CD8-positive, alpha-beta memory T cell (primary cell): ENCODE measurements at regions not wholly inside any gene's neighbourhood (a gene's known extent, or its start where the extent isn't known, plus 50 kb on each side); places are given as distances from the start of the nearest gene placed in this dataset.
A peak's percentile ranks its signal among the peaks of the same experiment; 100 is the strongest.
"Not testable (repeated sequence)": the region's sequence is repeated elsewhere in the genome, so short reads cannot be mapped to it uniquely, and the experiment has no call there.

Experiments used
- CTCF ChIA-PET: fragments of 350-600 bp; sonication (Branson Sonifier 250); formaldehyde crosslinking; loops from one replicate; lab custom pipeline; 2021; ENCODE audit warnings: antibody characterized with exemption; lab: Charles Lee
- POLR2A ChIA-PET: fragments of 350-600 bp; sonication (Branson Sonifier 250); formaldehyde crosslinking; loops from one replicate; lab custom pipeline; 2021; ENCODE audit warnings: antibody characterized with exemption; lab: Charles Lee
- DNase-seq, 5 donors: peaks; one replicate each; pipeline versions ENCODE4 v3.0.0 to v3.0.0-alpha.2; 2020 to 2022; ENCODE audit warnings: mixed read lengths in 1 of 5
- H3K27ac ChIP-seq: one replicate; pipeline ENCODE4 v1.7.0; 2013; ENCODE audit warnings: low read depth, mild to moderate bottlenecking, low read length, moderate library complexity
- H3K27me3 ChIP-seq: 2 replicates; pipeline ENCODE4 v1.7.0; 2013; ENCODE audit warnings: low read length, mild to moderate bottlenecking; ENCODE audit not compliant: insufficient read depth, poor library complexity, severe bottlenecking
- H3K36me3 ChIP-seq: 2 replicates; pipeline ENCODE4 v1.7.0; 2013; ENCODE audit warnings: mild to moderate bottlenecking, low read length, moderate library complexity; ENCODE audit not compliant: insufficient read depth
- H3K4me1 ChIP-seq: 2 replicates; pipeline ENCODE4 v1.7.0; 2013; ENCODE audit warnings: mild to moderate bottlenecking, low read length, moderate library complexity; ENCODE audit not compliant: insufficient read depth
- H3K4me3 ChIP-seq: 2 replicates; pipeline ENCODE4 v1.7.0; 2013; ENCODE audit warnings: mild to moderate bottlenecking, low read length
- H3K9me3 ChIP-seq: 2 replicates; pipeline ENCODE4 v1.7.0; 2013; ENCODE audit warnings: mild to moderate bottlenecking, low read length
- H3K27ac Mint-ChIP-seq, 8 donors: one replicate each; pipeline ENCODE4 v1.8.0; 2020 to 2021; ENCODE audit warnings: mixed read lengths in 8 of 8, mild to moderate bottlenecking in 6 of 8, inconsistent platforms in 3 of 8, moderate library complexity in 3 of 8
- H3K27me3 Mint-ChIP-seq, 2 donors: one replicate each; pipeline ENCODE4 v1.8.0; 2020 to 2021; ENCODE audit warnings: mixed read lengths in 2 of 2, mild to moderate bottlenecking in 1 of 2, moderate library complexity in 1 of 2
- H3K36me3 Mint-ChIP-seq, 3 donors: one replicate each; pipeline ENCODE4 v1.8.0; 2020 to 2021; ENCODE audit warnings: mixed read lengths in 3 of 3, inconsistent platforms in 1 of 3, mild to moderate bottlenecking in 1 of 3
- H3K4me1 Mint-ChIP-seq, 3 donors: one replicate each; pipeline ENCODE4 v1.8.0; 2020 to 2021; ENCODE audit warnings: mixed read lengths in 3 of 3, inconsistent platforms in 1 of 3, mild to moderate bottlenecking in 1 of 3
- H3K4me3 Mint-ChIP-seq, 7 donors: one replicate each; pipeline ENCODE4 v1.8.0; 2020 to 2021; ENCODE audit warnings: mixed read lengths in 7 of 7, mild to moderate bottlenecking in 6 of 7, moderate library complexity in 4 of 7, inconsistent platforms in 2 of 7
- H3K9me3 Mint-ChIP-seq, 5 donors: one replicate each; pipeline ENCODE4 v1.8.0; 2020 to 2022; ENCODE audit warnings: mixed read lengths in 5 of 5, mild to moderate bottlenecking in 3 of 5, moderate library complexity in 2 of 5, inconsistent platforms in 1 of 5

- POLR2A ChIA-PET = no interaction called here
- CTCF ChIA-PET = no interaction called here
- H3K27ac ChIP-seq = no peak overlapping the region
- H3K9me3 ChIP-seq = no peaks in the 10 kb centered on the region
- Mint-ChIP-seq H3K27me3 (no peaks in the 10 kb centered on the region), H3K27ac (no peak overlapping the region), H3K9me3 (peaks cover 0 to 9% (median 2%) of the 10 kb centered on the region in 5 donors), H3K4me3 (no peak overlapping the region), H3K36me3 (no peaks in the 10 kb centered on the region), H3K4me1 (no peaks in the 10 kb centered on the region)
- DNase-seq = no peak
- H3K27me3 ChIP-seq = no peaks in the 10 kb centered on the region
- H3K4me1 ChIP-seq = no peaks in the 10 kb centered on the region
- H3K4me3 ChIP-seq = no peak overlapping the region
- H3K36me3 ChIP-seq = no peaks in the 10 kb centered on the region
Observed at GRCh38 chr12:85462888-85463287, 182.9 kb downstream of the ALX1 start.

DNA sequence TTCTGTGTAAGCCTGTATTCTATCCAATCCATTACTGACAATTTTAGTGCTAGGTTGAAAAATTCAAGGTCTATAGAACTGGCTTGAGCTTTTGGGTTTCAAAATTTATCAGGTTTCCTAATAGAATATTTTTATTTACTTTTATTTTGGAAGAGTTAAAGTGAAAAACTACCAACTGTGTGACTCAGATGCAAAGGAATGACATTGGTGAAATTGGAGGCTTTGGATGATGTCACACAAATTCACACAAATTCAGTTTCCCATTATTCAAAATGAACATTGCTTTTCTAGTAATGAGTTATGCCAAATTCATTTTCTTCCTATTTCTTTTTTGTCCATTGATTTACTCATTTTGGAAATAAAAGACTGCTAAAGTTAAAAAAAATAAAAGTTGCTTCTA lies 186.9 kb downstream of the ALX1 start:
- no peak for DNase-seq
- H3K36me3 Mint-ChIP-seq = no peaks in the 10 kb centered on the region
- no peak overlapping the region for H3K27ac Mint-ChIP-seq
- Histone ChIP-seq H3K4me3 (no peak overlapping the region), H3K4me1 (no peaks in the 10 kb centered on the region), H3K36me3 (no peaks in the 10 kb centered on the region), H3K27me3 (no peaks in the 10 kb centered on the region), H3K9me3 (no peaks in the 10 kb centered on the region), H3K27ac (no peak overlapping the region)
- no peaks in the 10 kb centered on the region for H3K4me1 Mint-ChIP-seq
- H3K9me3 Mint-ChIP-seq = peaks cover 0 to 8% (median 5%) of the 10 kb centered on the region in 5 donors
- no peaks in the 10 kb centered on the region for H3K27me3 Mint-ChIP-seq
- ChIA-PET POLR2A (no interaction called here), CTCF (no interaction called here)
- no peak overlapping the region for H3K4me3 Mint-ChIP-seq

- peak overlapping the region in 2 of 8 donors; percentile 49 to 50 for H3K27ac Mint-ChIP-seq
- H3K36me3 Mint-ChIP-seq = no peaks in the 10 kb centered on the region
- no peak overlapping the region for H3K27ac ChIP-seq
Observed at GRCh38 chr12:85468356-85469157, 188.5 kb downstream of the ALX1 start.

GRCh38 chr12:85469158-85470086 lies 189.4 kb downstream of the ALX1 start:
- H3K27ac Mint-ChIP-seq, H3K27me3 Mint-ChIP-seq, CTCF ChIA-PET, H3K9me3 ChIP-seq, H3K4me3 ChIP-seq, POLR2A ChIA-PET, H3K36me3 ChIP-seq, H3K27ac ChIP-seq, H3K4me1 Mint-ChIP-seq, DNase-seq, H3K27me3 ChIP-seq, H3K4me1 ChIP-seq, H3K36me3 Mint-ChIP-seq: not testable (repeated sequence)
- Mint-ChIP-seq H3K9me3 (peaks cover 0 to 21% (median 3%) of the 10 kb centered on the region in 5 donors), H3K4me3 (peak overlapping the region in 5 of 7 donors; percentile 31 to 59 (median 44))

More at GRCh38 chr12:85468356-85469157, 188.5 kb downstream of the ALX1 start:
- H3K4me3 Mint-ChIP-seq = peak overlapping the region in 6 of 7 donors; percentile 14 to 59 (median 42)
- POLR2A ChIA-PET = no interaction called here
- no peaks in the 10 kb centered on the region for H3K4me1 Mint-ChIP-seq
- peaks cover 0 to 21% (median 5%) of the 10 kb centered on the region in 5 donors for H3K9me3 Mint-ChIP-seq
- CTCF ChIA-PET = no interaction called here
- Histone ChIP-seq H3K27me3 (no peaks in the 10 kb centered on the region), H3K36me3 (no peaks in the 10 kb centered on the region), H3K9me3 (no peaks in the 10 kb centered on the region), H3K4me1 (no peaks in the 10 kb centered on the region), H3K4me3 (no peak overlapping the region)
- H3K27me3 Mint-ChIP-seq = no peaks in the 10 kb centered on the region
- peak in 1 of 5 donors; percentile 5 for DNase-seq

DNA sequence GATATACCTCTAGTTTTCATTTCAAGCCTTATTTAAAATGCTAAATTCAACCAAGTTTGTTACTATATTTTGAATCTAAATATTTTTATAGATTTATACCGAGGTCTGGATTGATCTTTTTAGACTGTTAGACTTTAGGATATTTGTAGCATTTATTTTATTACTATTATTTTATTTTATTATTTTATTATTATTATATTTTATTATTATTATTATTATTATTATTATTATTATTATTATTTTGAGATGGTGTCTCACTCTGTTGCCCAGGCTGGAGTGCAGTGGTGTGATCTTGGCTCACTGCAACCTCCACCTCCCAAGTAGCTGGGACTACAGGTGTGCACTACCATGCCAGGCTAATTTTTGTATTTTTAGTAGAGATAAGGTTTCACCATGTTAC lies 195.3 kb downstream of the ALX1 start:
- H3K4me3 ChIP-seq, H3K9me3 ChIP-seq, H3K4me1 ChIP-seq, H3K27me3 Mint-ChIP-seq, H3K27ac Mint-ChIP-seq, DNase-seq, H3K27ac ChIP-seq, POLR2A ChIA-PET, H3K36me3 Mint-ChIP-seq, H3K4me3 Mint-ChIP-seq, H3K27me3 ChIP-seq, CTCF ChIA-PET, H3K4me1 Mint-ChIP-seq, H3K36me3 ChIP-seq: not testable (repeated sequence)
- H3K9me3 Mint-ChIP-seq = peaks cover 0 to 27% (median 11%) of the 10 kb centered on the region in 5 donors

DNA sequence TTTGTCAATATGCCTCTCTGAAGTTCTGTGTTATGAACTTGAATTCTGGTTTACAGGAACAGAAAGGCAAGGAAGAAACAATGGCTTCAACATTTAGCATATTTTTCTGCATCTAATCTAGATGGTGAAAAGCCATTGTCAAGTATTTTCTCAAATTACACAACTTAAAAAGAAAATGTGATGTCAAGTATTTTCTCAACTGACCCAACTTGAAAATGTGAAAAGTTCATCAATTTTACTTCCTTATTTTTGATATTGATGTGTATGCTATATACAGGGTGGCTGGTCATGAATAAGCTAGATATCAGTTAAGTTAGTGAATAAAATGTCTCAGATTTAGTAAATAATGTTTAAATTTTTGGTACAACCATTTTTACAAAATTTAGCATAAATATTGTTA lies 196.7 kb downstream of the ALX1 start:
- ChIA-PET CTCF (no interaction called here), POLR2A (no interaction called here)
- Histone ChIP-seq H3K4me3 (no peak overlapping the region), H3K4me1 (no peaks in the 10 kb centered on the region), H3K27ac (no peak overlapping the region), H3K9me3 (no peaks in the 10 kb centered on the region), H3K27me3 (no peaks in the 10 kb centered on the region), H3K36me3 (no peaks in the 10 kb centered on the region)
- Mint-ChIP-seq H3K4me1 (no peaks in the 10 kb centered on the region), H3K36me3 (no peaks in the 10 kb centered on the region), H3K27me3 (peaks cover 0 to 1% of the 10 kb centered on the region in 2 donors), H3K9me3 (peaks cover 2 to 28% (median 10%) of the 10 kb centered on the region in 5 donors), H3K4me3 (no peak overlapping the region), H3K27ac (no peak overlapping the region)
- no peak for DNase-seq

DNA sequence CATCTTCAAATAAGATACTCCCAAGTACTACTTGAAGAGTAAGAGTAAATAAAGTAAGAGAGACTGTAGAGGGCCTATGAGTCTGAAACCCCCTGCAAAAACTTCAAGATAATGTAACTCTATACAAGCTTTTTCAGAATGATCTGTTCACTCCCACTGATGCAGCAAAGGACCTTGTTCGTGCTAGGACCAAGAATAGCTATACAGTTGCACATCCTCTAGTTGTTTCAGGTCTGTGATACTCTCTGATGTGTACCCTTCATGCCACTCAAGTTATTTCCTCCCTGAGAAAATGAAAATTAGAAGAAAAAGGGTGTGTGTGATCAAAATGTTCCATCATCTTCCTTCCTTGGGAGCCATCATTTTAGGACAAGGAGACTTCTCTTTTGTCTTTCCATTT lies 204.4 kb downstream of the ALX1 start:
- Histone ChIP-seq H3K27ac (no peak overlapping the region), H3K4me3 (no peak overlapping the region), H3K27me3 (no peaks in the 10 kb centered on the region), H3K36me3 (no peaks in the 10 kb centered on the region), H3K4me1 (no peaks in the 10 kb centered on the region), H3K9me3 (no peaks in the 10 kb centered on the region)
- POLR2A ChIA-PET = no interaction called here
- Mint-ChIP-seq H3K27ac (no peak overlapping the region), H3K27me3 (peaks cover 0 to 1% of the 10 kb centered on the region in 2 donors), H3K4me1 (no peaks in the 10 kb centered on the region), H3K4me3 (no peak overlapping the region), H3K36me3 (no peaks in the 10 kb centered on the region), H3K9me3 (peaks cover 2 to 23% (median 5%) of the 10 kb centered on the region in 5 donors)
- CTCF ChIA-PET = no interaction called here
- no peak for DNase-seq

GRCh38 chr12:85489194-85489593 lies 209.2 kb downstream of the ALX1 start:
- H3K27me3 ChIP-seq = no peaks in the 10 kb centered on the region
- CTCF ChIA-PET = no interaction called here
- H3K36me3 Mint-ChIP-seq = no peaks in the 10 kb centered on the region
- H3K27ac Mint-ChIP-seq = no peak overlapping the region
- H3K4me1 Mint-ChIP-seq = no peaks in the 10 kb centered on the region
- DNase-seq = no peak
- H3K9me3 ChIP-seq = no peaks in the 10 kb centered on the region
- peaks cover 0 to 26% (median 6%) of the 10 kb centered on the region in 5 donors for H3K9me3 Mint-ChIP-seq
- no peak overlapping the region for H3K4me3 ChIP-seq
- POLR2A ChIA-PET = no interaction called here
- no peaks in the 10 kb centered on the region for H3K36me3 ChIP-seq
- no peaks in the 10 kb centered on the region for H3K27me3 Mint-ChIP-seq
- no peak overlapping the region for H3K27ac ChIP-seq
- H3K4me1 ChIP-seq = no peaks in the 10 kb centered on the region
- no peak overlapping the region for H3K4me3 Mint-ChIP-seq
